A549 (cell line): ENCODE measurements at regions not wholly inside any gene's neighbourhood (a gene's known extent, or its start where the extent isn't known, plus 50 kb on each side); places are given as distances from the start of the nearest gene placed in this dataset.

Experiments used
- CEBPB ChIP-seq, 2 experiments: fragments of >200 bp in 1 of 2; sonication (Bioruptor Twin) in 1 of 2; formaldehyde crosslinking in 1 of 2; IDR thresholded peaks; 2 replicates each; pipeline ENCODE4 v1.6.1; 2012 to 2016
- CTCF ChIP-seq: fragments of >200 bp; sonication (Bioruptor Twin); formaldehyde crosslinking; IDR thresholded peaks from 3 replicates; pipeline ENCODE4 v1.5.1; 2016
- E2F6 ChIP-seq: IDR thresholded peaks from 2 replicates; pipeline ENCODE4 v1.6.1; 2012; ENCODE audit warnings: low read depth, borderline replicate concordance
- ESRRA ChIP-seq: fragments of 150-350 bp; IDR thresholded peaks from 2 replicates; pipeline ENCODE4 v1.6.1; 2014; ENCODE audit warnings: mild to moderate bottlenecking, low read length, borderline replicate concordance
- HES2 ChIP-seq: fragments of >200 bp; sonication (Bioruptor Twin); formaldehyde crosslinking; IDR thresholded peaks from 2 replicates; pipeline ENCODE4 v1.6.1; 2016
- HOXA7 ChIP-seq: fragments of 250-450 bp; sonication (Bioruptor Pico); IDR thresholded peaks from 2 replicates; pipeline ENCODE4 v1.5.0; 2020; ENCODE audit warnings: mild to moderate bottlenecking, moderate library complexity
- JUNB ChIP-seq: fragments of >200 bp; sonication (Bioruptor Twin); formaldehyde crosslinking; IDR thresholded peaks from 2 replicates; pipeline ENCODE4 v1.6.1; 2016
- MAX ChIP-seq: IDR thresholded peaks from 2 replicates; pipeline ENCODE4 v1.6.1; 2012
- MAZ ChIP-seq: fragments of 150-350 bp; IDR thresholded peaks from 2 replicates; pipeline ENCODE4 v1.6.1; 2014; ENCODE audit warnings: antibody characterized with exemption, low read depth, low read length, borderline replicate concordance
- POLR2A ChIP-seq: IDR thresholded peaks from 2 replicates; pipeline ENCODE4 v1.6.1; 2012; ENCODE audit warnings: mild to moderate bottlenecking, low read length
- RAD21 ChIP-seq, 2 experiments: fragments of >200 bp in 1 of 2; sonication (Bioruptor Twin) in 1 of 2; formaldehyde crosslinking in 1 of 2; IDR thresholded peaks in 1 of 2; conservative IDR thresholded peaks in 1 of 2; 2 replicates in 1 of 2; 3 replicates in 1 of 2; pipeline ENCODE4 v1.6.1; 2012 to 2018; ENCODE audit warnings: inconsistent platforms in 1 of 2
- RCOR1 ChIP-seq: fragments of 150-350 bp; IDR thresholded peaks from 2 replicates; pipeline ENCODE4 v1.6.1; 2014; ENCODE audit warnings: antibody characterized with exemption, low read length, low read depth
- TP53 ChIP-seq: fragments of 250-450 bp; sonication (Bioruptor Pico); IDR thresholded peaks from 2 replicates; pipeline ENCODE4 v1.5.0; 2021; ENCODE audit warnings: mild to moderate bottlenecking, moderate library complexity

GRCh38 chr1:191852907-191853306 lies 305.4 kb upstream of the RGS18 start:
- TF ChIP-seq POLR2A (no peak), ESRRA (no peak), CTCF (no peak), HES2 (no peak), RAD21 (conservative IDR thresholded peaks at IDR 0.05 in 1 of 2, IDR thresholded peaks at IDR 0.05 in 1 of 2) (no peak), TP53 (CRISPR knock-in tag) (no peak), RCOR1 (no peak), MAX (no peak), MAZ (no peak), JUNB (no peak), HOXA7 (CRISPR knock-in tag) (no peak), CEBPB (IDR thresholded peaks at IDR 0.05) (no peak), E2F6 (no peak)
